ENCODE measurements at regions not wholly inside any gene's neighbourhood (a gene's known extent, or its start where the extent isn't known, plus 50 kb on each side); places are given as distances from the start of the nearest gene placed in this dataset.

GRCh38 chr1:164921493-164921892 is 362.5 kb downstream of the PBX1 start:
- H3K4me3 ChIP-seq: no peak overlapping the region
- H3K4me1 Mint-ChIP-seq: peaks cover 4% of the 10 kb centered on the region; the same call in 2 of the 3 replicates
- H3K36me3 Mint-ChIP-seq (ENCODE audit: low read depth): no peaks in the 10 kb centered on the region
- no peaks in the 10 kb centered on the region for H3K4me1 ChIP-seq (ENCODE audit: insufficient read depth)
- no peak overlapping the region for H3K27ac Mint-ChIP-seq
- peak; percentile 68 for ATAC-seq
- H4K20me1 ChIP-seq (replicated peaks; ENCODE audit: insufficient read depth): no peaks in the 10 kb centered on the region
- no peak overlapping the region for H3K4me2 ChIP-seq
- H3K9me2 ChIP-seq (ENCODE audit: insufficient read depth): peaks cover 7% of the 10 kb centered on the region
- no peak for TF ChIP-seq ETS1 (IDR thresholded peaks at IDR 0.05)
- TF ChIP-seq STAT1 (IDR thresholded peaks at IDR 0.05; ENCODE audit: unreplicated experiment): no peak
- TF ChIP-seq CTCF (conservative IDR thresholded peaks at IDR 0.05; ENCODE audit: low read depth in 2 of 2): no peak
- TF ChIP-seq JUNB (IDR thresholded peaks at IDR 0.05; ENCODE audit: unreplicated experiment): no peak
- no peak for TF ChIP-seq EZH2 (IDR thresholded peaks at IDR 0.05; ENCODE audit: low read depth, unreplicated experiment)
- TF ChIP-seq POLR2AphosphoS5 (IDR thresholded peaks at IDR 0.05; ENCODE audit: low read depth): no peak
- no peak for TF ChIP-seq ZNF462 (CRISPR knock-in tag; IDR thresholded peaks at IDR 0.05)
- no peak for TF ChIP-seq NANOG (IDR thresholded peaks at IDR 0.05; ENCODE audit: borderline replicate concordance)
- no peak for TF ChIP-seq EZH2phosphoT487 (IDR thresholded peaks at IDR 0.05; ENCODE audit: unreplicated experiment)
- TF ChIP-seq REST (IDR thresholded peaks at IDR 0.05; ENCODE audit: unreplicated experiment): no peak
- TF ChIP-seq ZNF114 (CRISPR knock-in tag; IDR thresholded peaks at IDR 0.05): no peak
- no peak for TF ChIP-seq CREB1 (CRISPR knock-in tag; IDR thresholded peaks at IDR 0.05; ENCODE audit: low read depth)
- TF ChIP-seq ZNF331 (CRISPR knock-in tag; IDR thresholded peaks at IDR 0.05; ENCODE audit: low read depth): no peak
- H3K9me3 Mint-ChIP-seq: no peaks in the 10 kb centered on the region
- no peak overlapping the region for H3K4me3 Mint-ChIP-seq
- H2AFZ ChIP-seq: peak overlapping the region; percentile 60; the same call in 1 of the 2 replicates
- no peaks in the 10 kb centered on the region for H3K79me2 ChIP-seq (replicated peaks; ENCODE audit: insufficient read depth)
- H3K27me3 ChIP-seq (ENCODE audit: insufficient read depth): no peaks in the 10 kb centered on the region
- H3F3A ChIP-seq (replicated peaks; ENCODE audit: low read depth): no peaks in the 10 kb centered on the region
- H3K36me3 ChIP-seq (ENCODE audit: insufficient read depth): no peaks in the 10 kb centered on the region
- peak; percentile 26 for DNase-seq (ENCODE audit: low spot score)
- H3K27me3 Mint-ChIP-seq (ENCODE audit: insufficient read depth, low read depth, poor library complexity): no peaks in the 10 kb centered on the region
- no peak overlapping the region for H3K27ac ChIP-seq (ENCODE audit: low read depth)

Measured in GM23338 (cell line).